Neural cell (in vitro differentiated cells): ENCODE measurements at regions not wholly inside any gene's neighbourhood (a gene's known extent, or its start where the extent isn't known, plus 50 kb on each side); places are given as distances from the start of the nearest gene placed in this dataset.

Experiments
- H2AFZ ChIP-seq: fragments of 200-600, 300-800 bp; sonication (generic), shearing (Covaris generic); 2 replicates; pipeline ENCODE4 v1.6.0; 2014; ENCODE audit warnings: low read depth, mild to moderate bottlenecking, antibody characterized with exemption, low read length, moderate library complexity
- H3F3A ChIP-seq: fragments of 200-600 bp; shearing (Covaris generic); 2 replicates; pipeline ENCODE4 v1.6.1; 2016; ENCODE audit warnings: mild to moderate bottlenecking, moderate library complexity, mixed read lengths, antibody characterized with exemption, low read length; ENCODE audit not compliant: insufficient read depth, poor library complexity, severe bottlenecking
- H3K27ac ChIP-seq: fragments of 200-600, 300-800 bp; sonication (generic), shearing (Covaris generic); 2 replicates; pipeline ENCODE4 v1.5.1; 2014; ENCODE audit warnings: mild to moderate bottlenecking, low read length, moderate library complexity
- H3K27me3 ChIP-seq: fragments of 300-800, 200-600 bp; sonication (generic), shearing (Covaris generic); 2 replicates; pipeline ENCODE4 v1.6.0; 2014; ENCODE audit warnings: mild to moderate bottlenecking, low read depth, low read length, moderate library complexity; ENCODE audit not compliant: insufficient read depth
- H3K36me3 ChIP-seq: fragments of 300-800, 200-600 bp; sonication (generic), shearing (Covaris generic); 2 replicates; pipeline ENCODE4 v1.5.1; 2014; ENCODE audit warnings: mild to moderate bottlenecking, antibody characterized with exemption, low read length, moderate library complexity; ENCODE audit not compliant: insufficient read depth
- H3K4me2 ChIP-seq: fragments of 300-800, 200-600 bp; sonication (generic), shearing (Covaris generic); 2 replicates; pipeline ENCODE4 v1.6.0; 2014; ENCODE audit warnings: mild to moderate bottlenecking, low read length
- H3K4me3 ChIP-seq: fragments of 300-800, 200-600 bp; sonication (generic), shearing (Covaris generic); 2 replicates; pipeline ENCODE4 v1.5.1; 2014; ENCODE audit warnings: mild to moderate bottlenecking, low read length, moderate library complexity
- H3K79me2 ChIP-seq: fragments of 200-600 bp; shearing (Covaris generic); replicated peaks from 2 replicates; pipeline ENCODE4 v1.6.0; 2014; ENCODE audit warnings: mild to moderate bottlenecking, low read length, moderate library complexity; ENCODE audit not compliant: insufficient read depth
- H3K9ac ChIP-seq: fragments of 300-800, 200-600 bp; sonication (generic), shearing (Covaris generic); 2 replicates; pipeline ENCODE4 v1.6.1; 2016; ENCODE audit warnings: mild to moderate bottlenecking, low read length, mixed read lengths
- H3K9me2 ChIP-seq: fragments of 200-600 bp; shearing (Covaris generic); 2 replicates; pipeline ENCODE4 v1.6.1; 2016; ENCODE audit warnings: mild to moderate bottlenecking, low read length, mixed read lengths; ENCODE audit not compliant: insufficient read depth
- H3K9me3 ChIP-seq: fragments of 200-600, 300-800 bp; sonication (generic), shearing (Covaris generic); 2 replicates; pipeline ENCODE4 v1.6.1; 2016; ENCODE audit warnings: mild to moderate bottlenecking, mixed run types, low read length, moderate library complexity, mixed read lengths
- H4K20me1 ChIP-seq: fragments of 200-600 bp; shearing (Covaris generic); 2 replicates; pipeline ENCODE4 v1.6.1; 2016; ENCODE audit warnings: mild to moderate bottlenecking, mixed run types; ENCODE audit not compliant: insufficient read depth
- EP300 ChIP-seq: fragments of 450-650 bp; conservative IDR thresholded peaks from 2 replicates; pipeline ENCODE4 v1.6.1; 2014; ENCODE audit warnings: antibody characterized with exemption, mild to moderate bottlenecking, moderate library complexity; ENCODE audit not compliant: poor library complexity, severe bottlenecking
- EZH2 ChIP-seq: fragments of 200-600, 300-800 bp; shearing (Covaris generic), sonication (generic); IDR thresholded peaks from 2 replicates; pipeline ENCODE4 v1.6.1; 2014; ENCODE audit warnings: antibody characterized with exemption, low read length, borderline replicate concordance, mild to moderate bottlenecking; ENCODE audit not compliant: insufficient read depth, poor library complexity, severe bottlenecking
- MXI1 ChIP-seq: fragments of 450-650 bp; conservative IDR thresholded peaks from 2 replicates; pipeline ENCODE4 v1.6.1; 2014; ENCODE audit warnings: antibody characterized with exemption, mild to moderate bottlenecking; ENCODE audit not compliant: poor library complexity, severe bottlenecking
- POLR2AphosphoS5 ChIP-seq: IDR thresholded peaks from 2 replicates; pipeline ENCODE4 v1.6.1; 2012
- RAD21 ChIP-seq: fragments of 450-650 bp; conservative IDR thresholded peaks from 2 replicates; pipeline ENCODE4 v1.6.1; 2014; ENCODE audit warnings: antibody characterized with exemption, mild to moderate bottlenecking, moderate library complexity
- SMC3 ChIP-seq: fragments of 450-650 bp; conservative IDR thresholded peaks from 2 replicates; pipeline ENCODE4 v1.6.1; 2014; ENCODE audit warnings: antibody characterized with exemption, mild to moderate bottlenecking, moderate library complexity; ENCODE audit not compliant: poor library complexity
- TAF1 ChIP-seq: IDR thresholded peaks from 2 replicates; pipeline ENCODE4 v1.6.1; 2012; ENCODE audit warnings: low read depth
- TF ChIP-seq, protein P1 (sequence below): IDR thresholded peaks from 2 replicates; pipeline ENCODE4 v1.6.1; 2012; ENCODE audit warnings: borderline replicate concordance
- TF ChIP-seq, protein P2 (sequence below): fragments of 450-650 bp; IDR thresholded peaks from 2 replicates; pipeline ENCODE4 v1.5.1; 2014; ENCODE audit warnings: antibody characterized with exemption, mild to moderate bottlenecking, moderate library complexity; ENCODE audit not compliant: poor library complexity, severe bottlenecking

DNA sequence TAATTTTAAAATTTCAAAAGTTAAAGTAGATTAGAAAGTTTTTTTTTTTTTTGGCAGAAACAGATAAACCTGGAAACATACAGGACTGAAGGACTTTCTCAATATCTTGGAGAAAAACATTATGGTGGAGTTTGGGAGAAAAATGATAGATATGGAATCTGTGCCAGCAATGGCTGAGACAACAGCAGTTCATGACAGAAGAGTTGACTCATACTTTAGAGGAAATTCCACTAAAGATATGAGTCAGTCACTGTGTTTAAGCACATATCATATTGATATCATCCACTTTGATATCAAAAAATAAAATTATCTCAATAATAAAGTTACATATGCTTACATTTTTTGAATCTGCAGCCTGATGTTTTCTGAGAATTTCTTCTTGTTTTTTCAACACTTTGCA, 193.9 kb upstream of the OR4E1 start:
- no peak for TF ChIP-seq MXI1
- TF ChIP-seq, protein P1, sequence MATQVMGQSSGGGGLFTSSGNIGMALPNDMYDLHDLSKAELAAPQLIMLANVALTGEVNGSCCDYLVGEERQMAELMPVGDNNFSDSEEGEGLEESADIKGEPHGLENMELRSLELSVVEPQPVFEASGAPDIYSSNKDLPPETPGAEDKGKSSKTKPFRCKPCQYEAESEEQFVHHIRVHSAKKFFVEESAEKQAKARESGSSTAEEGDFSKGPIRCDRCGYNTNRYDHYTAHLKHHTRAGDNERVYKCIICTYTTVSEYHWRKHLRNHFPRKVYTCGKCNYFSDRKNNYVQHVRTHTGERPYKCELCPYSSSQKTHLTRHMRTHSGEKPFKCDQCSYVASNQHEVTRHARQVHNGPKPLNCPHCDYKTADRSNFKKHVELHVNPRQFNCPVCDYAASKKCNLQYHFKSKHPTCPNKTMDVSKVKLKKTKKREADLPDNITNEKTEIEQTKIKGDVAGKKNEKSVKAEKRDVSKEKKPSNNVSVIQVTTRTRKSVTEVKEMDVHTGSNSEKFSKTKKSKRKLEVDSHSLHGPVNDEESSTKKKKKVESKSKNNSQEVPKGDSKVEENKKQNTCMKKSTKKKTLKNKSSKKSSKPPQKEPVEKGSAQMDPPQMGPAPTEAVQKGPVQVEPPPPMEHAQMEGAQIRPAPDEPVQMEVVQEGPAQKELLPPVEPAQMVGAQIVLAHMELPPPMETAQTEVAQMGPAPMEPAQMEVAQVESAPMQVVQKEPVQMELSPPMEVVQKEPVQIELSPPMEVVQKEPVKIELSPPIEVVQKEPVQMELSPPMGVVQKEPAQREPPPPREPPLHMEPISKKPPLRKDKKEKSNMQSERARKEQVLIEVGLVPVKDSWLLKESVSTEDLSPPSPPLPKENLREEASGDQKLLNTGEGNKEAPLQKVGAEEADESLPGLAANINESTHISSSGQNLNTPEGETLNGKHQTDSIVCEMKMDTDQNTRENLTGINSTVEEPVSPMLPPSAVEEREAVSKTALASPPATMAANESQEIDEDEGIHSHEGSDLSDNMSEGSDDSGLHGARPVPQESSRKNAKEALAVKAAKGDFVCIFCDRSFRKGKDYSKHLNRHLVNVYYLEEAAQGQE: no peak
- no peaks in the 10 kb centered on the region for H4K20me1 ChIP-seq

DNA sequence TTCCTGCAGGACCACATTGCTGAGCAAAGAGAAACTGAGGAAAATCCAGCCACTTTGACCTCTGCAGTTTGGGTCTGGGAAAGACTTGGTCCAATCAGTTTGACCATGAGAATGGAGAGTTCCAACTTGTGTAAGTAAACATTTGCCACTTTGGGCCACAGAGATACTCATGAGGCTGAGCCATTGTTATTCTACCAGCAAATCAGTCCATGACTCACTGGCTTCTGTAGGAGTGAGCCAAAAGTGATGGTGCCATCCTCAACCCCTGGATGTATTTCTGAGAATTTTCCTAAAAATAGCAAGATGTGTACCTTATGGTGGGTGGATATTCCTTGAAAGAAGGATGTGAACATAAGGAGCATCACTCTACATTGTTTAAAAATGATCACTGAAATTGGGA, 192.9 kb upstream of the OR4E1 start:
- no peak for TF ChIP-seq EZH2
- no peak for TF ChIP-seq RAD21
- no peak for TF ChIP-seq TAF1
- TF ChIP-seq SMC3: no peak
- TF ChIP-seq, protein P2, sequence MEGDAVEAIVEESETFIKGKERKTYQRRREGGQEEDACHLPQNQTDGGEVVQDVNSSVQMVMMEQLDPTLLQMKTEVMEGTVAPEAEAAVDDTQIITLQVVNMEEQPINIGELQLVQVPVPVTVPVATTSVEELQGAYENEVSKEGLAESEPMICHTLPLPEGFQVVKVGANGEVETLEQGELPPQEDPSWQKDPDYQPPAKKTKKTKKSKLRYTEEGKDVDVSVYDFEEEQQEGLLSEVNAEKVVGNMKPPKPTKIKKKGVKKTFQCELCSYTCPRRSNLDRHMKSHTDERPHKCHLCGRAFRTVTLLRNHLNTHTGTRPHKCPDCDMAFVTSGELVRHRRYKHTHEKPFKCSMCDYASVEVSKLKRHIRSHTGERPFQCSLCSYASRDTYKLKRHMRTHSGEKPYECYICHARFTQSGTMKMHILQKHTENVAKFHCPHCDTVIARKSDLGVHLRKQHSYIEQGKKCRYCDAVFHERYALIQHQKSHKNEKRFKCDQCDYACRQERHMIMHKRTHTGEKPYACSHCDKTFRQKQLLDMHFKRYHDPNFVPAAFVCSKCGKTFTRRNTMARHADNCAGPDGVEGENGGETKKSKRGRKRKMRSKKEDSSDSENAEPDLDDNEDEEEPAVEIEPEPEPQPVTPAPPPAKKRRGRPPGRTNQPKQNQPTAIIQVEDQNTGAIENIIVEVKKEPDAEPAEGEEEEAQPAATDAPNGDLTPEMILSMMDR: no peak
- TF ChIP-seq, protein P1: no peak
- TF ChIP-seq MXI1: no peak
- no peak for TF ChIP-seq EP300
- no peak for TF ChIP-seq POLR2AphosphoS5
- no peaks in the 10 kb centered on the region for H4K20me1 ChIP-seq
- no peaks in the 10 kb centered on the region for H3K27me3 ChIP-seq
- no peak overlapping the region for H3K4me3 ChIP-seq
- H3K36me3 ChIP-seq: no peaks in the 10 kb centered on the region
- H3K79me2 ChIP-seq: no peaks in the 10 kb centered on the region
- no peaks in the 10 kb centered on the region for H3K9me2 ChIP-seq
- H3K9me3 ChIP-seq: no peaks in the 10 kb centered on the region
- H3F3A ChIP-seq: no peaks in the 10 kb centered on the region
- H3K4me2 ChIP-seq: no peak overlapping the region
- no peak overlapping the region for H3K27ac ChIP-seq
- H3K9ac ChIP-seq: no peak overlapping the region
- no peak overlapping the region for H2AFZ ChIP-seq

More for the DNA sequence above, 193.9 kb upstream of the OR4E1 start:
- H3K27ac ChIP-seq: no peak overlapping the region
- H3K9me3 ChIP-seq: no peaks in the 10 kb centered on the region
- no peaks in the 10 kb centered on the region for H3F3A ChIP-seq
- no peaks in the 10 kb centered on the region for H3K9me2 ChIP-seq
- H3K79me2 ChIP-seq: no peaks in the 10 kb centered on the region
- H3K4me3 ChIP-seq: no peak overlapping the region
- no peaks in the 10 kb centered on the region for H3K27me3 ChIP-seq
- H3K9ac ChIP-seq: no peak overlapping the region
- H2AFZ ChIP-seq: no peak overlapping the region
- no peaks in the 10 kb centered on the region for H3K36me3 ChIP-seq
- H3K4me2 ChIP-seq: no peak overlapping the region
